DND-41 (cell line): ENCODE measurements at regions not wholly inside any gene's neighbourhood (a gene's known extent, or its start where the extent isn't known, plus 50 kb on each side); places are given as distances from the start of the nearest gene placed in this dataset.

Experiments used
- EZH2 ChIP-seq: IDR thresholded peaks from 3 replicates; pipeline ENCODE4 v1.6.1; 2012; ENCODE audit warnings: borderline replicate concordance, low read depth, mild to moderate bottlenecking, moderate library complexity, low read length, inconsistent platforms; ENCODE audit not compliant: severe bottlenecking
- TF ChIP-seq, protein P1 (sequence below): IDR thresholded peaks from 2 replicates; pipeline ENCODE4 v1.5.1; 2012; ENCODE audit warnings: borderline replicate concordance, low read length, moderate library complexity, mild to moderate bottlenecking; ENCODE audit not compliant: poor library complexity, severe bottlenecking; ENCODE audit errors: extremely low read depth

DNA sequence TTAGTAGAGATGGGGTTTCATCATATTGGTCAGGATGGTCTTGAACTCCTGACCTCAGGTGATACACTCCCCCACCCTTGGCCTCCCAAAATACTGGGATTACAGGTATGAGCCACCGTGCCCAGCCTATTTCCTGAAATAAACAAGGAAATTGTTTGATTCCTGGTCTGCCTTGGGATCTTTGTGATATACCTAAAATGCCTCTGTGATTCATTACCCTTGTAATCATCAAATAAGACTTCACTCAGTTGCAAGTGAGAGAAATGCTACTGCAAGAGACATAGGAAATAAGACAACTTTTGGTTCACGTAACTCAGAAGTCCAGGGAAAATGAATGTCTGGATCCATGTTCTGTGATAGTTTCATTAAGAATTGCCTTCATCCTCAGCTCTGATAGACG, 173.2 kb upstream of the MARCKS start:
- TF ChIP-seq, protein P1, sequence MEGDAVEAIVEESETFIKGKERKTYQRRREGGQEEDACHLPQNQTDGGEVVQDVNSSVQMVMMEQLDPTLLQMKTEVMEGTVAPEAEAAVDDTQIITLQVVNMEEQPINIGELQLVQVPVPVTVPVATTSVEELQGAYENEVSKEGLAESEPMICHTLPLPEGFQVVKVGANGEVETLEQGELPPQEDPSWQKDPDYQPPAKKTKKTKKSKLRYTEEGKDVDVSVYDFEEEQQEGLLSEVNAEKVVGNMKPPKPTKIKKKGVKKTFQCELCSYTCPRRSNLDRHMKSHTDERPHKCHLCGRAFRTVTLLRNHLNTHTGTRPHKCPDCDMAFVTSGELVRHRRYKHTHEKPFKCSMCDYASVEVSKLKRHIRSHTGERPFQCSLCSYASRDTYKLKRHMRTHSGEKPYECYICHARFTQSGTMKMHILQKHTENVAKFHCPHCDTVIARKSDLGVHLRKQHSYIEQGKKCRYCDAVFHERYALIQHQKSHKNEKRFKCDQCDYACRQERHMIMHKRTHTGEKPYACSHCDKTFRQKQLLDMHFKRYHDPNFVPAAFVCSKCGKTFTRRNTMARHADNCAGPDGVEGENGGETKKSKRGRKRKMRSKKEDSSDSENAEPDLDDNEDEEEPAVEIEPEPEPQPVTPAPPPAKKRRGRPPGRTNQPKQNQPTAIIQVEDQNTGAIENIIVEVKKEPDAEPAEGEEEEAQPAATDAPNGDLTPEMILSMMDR: no peak
- no peak for TF ChIP-seq EZH2
